Smooth muscle cell (in vitro differentiated cells): ENCODE measurements at regions not wholly inside any gene's neighbourhood (a gene's known extent, or its start where the extent isn't known, plus 50 kb on each side); places are given as distances from the start of the nearest gene placed in this dataset.

Experiments
- DNase-seq: peaks from one replicate; lab custom pipeline; 2025; ENCODE audit not compliant: unreplicated experiment; lab: John Stamatoyannopoulos, UW
- H2AFZ ChIP-seq: fragments of 200-600 bp; sonication (generic); 2 replicates; pipeline ENCODE4 v1.6.0; 2016; ENCODE audit warnings: antibody characterized with exemption, low read depth, mild to moderate bottlenecking
- H3F3A ChIP-seq: fragments of 200-600 bp; sonication (generic); 2 replicates; pipeline ENCODE4 v1.6.0; 2017; ENCODE audit warnings: antibody characterized with exemption, low read depth
- H3K27ac ChIP-seq: fragments of 200-600 bp; sonication (generic); 2 replicates; pipeline ENCODE4 v1.5.1; 2016; ENCODE audit warnings: low read depth, mild to moderate bottlenecking
- H3K27me3 ChIP-seq: fragments of 200-600 bp; sonication (generic); 2 replicates; pipeline ENCODE4 v1.6.1; 2016; ENCODE audit warnings: low read depth, mild to moderate bottlenecking
- H3K36me3 ChIP-seq: fragments of 200-600 bp; sonication (generic); 2 replicates; pipeline ENCODE4 v1.5.1; 2016; ENCODE audit warnings: low read depth
- H3K4me1 ChIP-seq: fragments of 200-600 bp; sonication (generic); 2 replicates; pipeline ENCODE4 v1.5.1; 2016; ENCODE audit warnings: low read depth
- H3K4me2 ChIP-seq: fragments of 200-600 bp; sonication (generic); 2 replicates; pipeline ENCODE4 v1.6.0; 2016; ENCODE audit warnings: mild to moderate bottlenecking
- H3K4me3 ChIP-seq: fragments of 200-600 bp; sonication (generic); 2 replicates; pipeline ENCODE4 v1.5.1; 2016; ENCODE audit warnings: mild to moderate bottlenecking
- H3K79me2 ChIP-seq: fragments of 200-600 bp; sonication (generic); 2 replicates; pipeline ENCODE4 v1.6.0; 2016; ENCODE audit warnings: low read depth, mild to moderate bottlenecking
- H3K9ac ChIP-seq: fragments of 200-600 bp; sonication (generic); 2 replicates; pipeline ENCODE4 v1.6.0; 2016; ENCODE audit warnings: low read depth
- H3K9me3 ChIP-seq: fragments of 200-600 bp; sonication (generic); replicated peaks from 2 replicates; pipeline ENCODE4 v1.5.1; 2016; ENCODE audit warnings: low read depth
- H4K20me1 ChIP-seq: fragments of 200-600 bp; sonication (generic); 2 replicates; pipeline ENCODE4 v1.6.0; 2016; ENCODE audit warnings: low read depth
- CTCF ChIP-seq: fragments of 200-600 bp; sonication (generic); IDR thresholded peaks from 2 replicates; pipeline ENCODE4 v1.5.1; 2017; ENCODE audit warnings: borderline replicate concordance, mild to moderate bottlenecking, antibody characterized with exemption; ENCODE audit not compliant: insufficient read depth, poor library complexity, severe bottlenecking
- WGBS: methylation state at CpG from one replicate; pipeline ENCODE4 v1.1.7; 2016; ENCODE audit warnings: low lambda C conversion rate; 5-methylcytosine and 5-hydroxymethylcytosine counted together

DNA sequence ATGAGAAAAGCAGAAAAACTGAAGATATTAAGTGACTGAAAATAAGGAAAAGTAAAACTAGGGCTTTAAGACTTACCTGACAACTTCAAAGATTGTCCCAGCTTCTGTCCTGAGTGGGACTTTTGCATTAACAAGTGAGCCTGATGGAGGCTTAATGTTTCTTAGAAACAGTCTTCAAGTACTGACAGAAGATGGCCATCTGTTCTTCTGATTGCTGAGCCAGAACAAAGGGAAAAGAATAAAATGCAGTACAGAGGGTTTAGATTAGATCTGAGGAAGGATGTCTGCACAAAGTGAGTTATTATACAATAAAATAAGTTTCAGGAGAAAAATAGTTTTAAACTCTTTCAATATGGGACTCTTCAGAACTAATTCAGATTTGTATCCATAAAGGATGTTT lies 500.7 kb downstream of the CETN3 start:
- no peak overlapping the region for H3K4me2 ChIP-seq
- no peaks in the 10 kb centered on the region for H3F3A ChIP-seq
- H4K20me1 ChIP-seq = no peaks in the 10 kb centered on the region
- no peak for DNase-seq
- H3K27ac ChIP-seq = no peak overlapping the region
- no peaks in the 10 kb centered on the region for H3K4me1 ChIP-seq
- H3K4me3 ChIP-seq = no peak overlapping the region
- H2AFZ ChIP-seq = no peak overlapping the region
- no peaks in the 10 kb centered on the region for H3K36me3 ChIP-seq
- no peaks in the 10 kb centered on the region for H3K79me2 ChIP-seq
- H3K9ac ChIP-seq = no peak overlapping the region
- TF ChIP-seq CTCF = no peak
- no peaks in the 10 kb centered on the region for H3K27me3 ChIP-seq
- H3K9me3 ChIP-seq = no peaks in the 10 kb centered on the region

DNA sequence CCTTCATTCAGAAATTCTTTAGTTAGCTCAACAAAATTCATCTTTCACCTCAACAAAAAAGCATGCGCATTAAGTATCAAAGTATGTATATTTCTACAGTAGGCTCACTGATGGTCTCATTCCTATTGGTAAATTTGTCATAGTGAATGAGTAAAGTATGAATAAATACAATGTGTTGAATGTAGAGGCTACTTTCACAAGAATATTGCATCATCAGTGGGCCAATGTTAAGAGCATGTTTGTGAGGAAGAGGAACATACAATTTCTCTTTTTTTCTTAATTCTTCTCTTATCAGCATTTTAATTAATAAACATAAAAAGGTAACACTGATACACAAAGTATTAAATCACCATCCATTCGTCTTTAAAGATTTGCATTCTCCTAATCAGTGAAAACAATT lies 505.1 kb downstream of the CETN3 start:
- DNase-seq = no peak
- no peaks in the 10 kb centered on the region for H3K4me1 ChIP-seq
- H3K27ac ChIP-seq = no peak overlapping the region
- no peaks in the 10 kb centered on the region for H3K79me2 ChIP-seq
- no peak overlapping the region for H3K4me2 ChIP-seq
- H2AFZ ChIP-seq = no peak overlapping the region
- no peaks in the 10 kb centered on the region for H3K27me3 ChIP-seq
- no peaks in the 10 kb centered on the region for H3K36me3 ChIP-seq
- no peak overlapping the region for H3K4me3 ChIP-seq
- WGBS = 94% methylated on average over 2 of the region's 2 CpGs
- no peak overlapping the region for H3K9ac ChIP-seq
- no peak for TF ChIP-seq CTCF
- H3K9me3 ChIP-seq = peaks cover 2% of the 10 kb centered on the region
- no peaks in the 10 kb centered on the region for H4K20me1 ChIP-seq
- no peaks in the 10 kb centered on the region for H3F3A ChIP-seq

- WGBS = 92% methylated on average over 4 of the region's 4 CpGs
- Histone ChIP-seq H3K4me3 (no peak overlapping the region), H3K36me3 (no peaks in the 10 kb centered on the region), H3K27ac (no peak overlapping the region), H4K20me1 (no peaks in the 10 kb centered on the region), H3K4me1 (no peaks in the 10 kb centered on the region), H2AFZ (no peak overlapping the region), H3K9me3 (peaks cover 5% of the 10 kb centered on the region), H3K9ac (no peak overlapping the region), H3F3A (no peaks in the 10 kb centered on the region), H3K4me2 (no peak overlapping the region), H3K27me3 (no peaks in the 10 kb centered on the region), H3K79me2 (no peaks in the 10 kb centered on the region)
- DNase-seq = no peak
- TF ChIP-seq CTCF = no peak
These were observed 507.6 kb downstream of the CETN3 start for GRCh38 chr5:89901983-89902382.

GRCh38 chr5:89901346-89901745 lies 508.2 kb downstream of the CETN3 start:
- WGBS = 89% methylated on average over 1 of the region's 1 CpG
- Histone ChIP-seq H3K27ac (no peak overlapping the region), H3K4me3 (no peak overlapping the region), H3F3A (no peaks in the 10 kb centered on the region), H2AFZ (no peak overlapping the region), H3K9me3 (peaks cover 10% of the 10 kb centered on the region), H3K27me3 (no peaks in the 10 kb centered on the region), H3K4me2 (no peak overlapping the region), H3K79me2 (no peaks in the 10 kb centered on the region), H3K4me1 (no peaks in the 10 kb centered on the region), H3K9ac (no peak overlapping the region), H3K36me3 (no peaks in the 10 kb centered on the region), H4K20me1 (no peaks in the 10 kb centered on the region)
- DNase-seq = no peak
- TF ChIP-seq CTCF = no peak
